ENCODE measurements at regions not wholly inside any gene's neighbourhood (a gene's known extent, or its start where the extent isn't known, plus 50 kb on each side); places are given as distances from the start of the nearest gene placed in this dataset.

GRCh38 chr5:3142261-3143027 is 391.0 kb upstream of the IRX2 start (continued):
- TF ChIP-seq FOXJ3 (CRISPR knock-in tag; IDR thresholded peaks at IDR 0.05), result no peak
- no peak for TF ChIP-seq ELF1 (IDR thresholded peaks at IDR 0.05)
- TF ChIP-seq IRF3 (IDR thresholded peaks at IDR 0.05; ENCODE audit: low read depth, low read length), result no peak
- no peak for TF ChIP-seq USF1 (IDR thresholded peaks at IDR 0.05; ENCODE audit: borderline replicate concordance, low read depth)
- no peak for TF ChIP-seq TCF12 (IDR thresholded peaks at IDR 0.05)
- TF ChIP-seq SMC3 (IDR thresholded peaks at IDR 0.05; ENCODE audit: low read depth, low read length), result no peak
- no peak for TF ChIP-seq YY1 (IDR thresholded peaks at IDR 0.05; ENCODE audit: low read depth)
- no peak for TF ChIP-seq EZH2phosphoT487 (IDR thresholded peaks at IDR 0.05; ENCODE audit: borderline replicate concordance, low read depth)
- TF ChIP-seq GATA2 (CRISPR knock-in tag; IDR thresholded peaks at IDR 0.05), result no peak

GRCh38 chr5:3140117-3140516 is 388.6 kb upstream of the IRX2 start:
- Histone ChIP-seq H3K4me2 (no peak overlapping the region), H3K9me2 (no peaks in the 10 kb centered on the region), H3K4me3 (ENCODE audit: low read depth in 2 of 2, low read length in 1 of 2) (no peak overlapping the region), H3K9me3 (no peaks in the 10 kb centered on the region), H2AFZ (ENCODE audit: low read depth) (no peak overlapping the region), H3K9ac (no peak overlapping the region), H3F3A (replicated peaks; ENCODE audit: insufficient read depth) (no peaks in the 10 kb centered on the region), H3K27ac (ENCODE audit: low read depth in 2 of 2, low read length in 1 of 2) (no peak overlapping the region), H3K27me3 (ENCODE audit: insufficient read depth) (no peaks in the 10 kb centered on the region; the same call in 1 of the 2 replicates), H3K36me3 (replicated peaks in 1 of 2; ENCODE audit: control insufficient read depth in 1 of 2, insufficient read depth in 2 of 2, low read length in 1 of 2) (no peaks in the 10 kb centered on the region), H3K4me1 (ENCODE audit: control insufficient read depth in 1 of 2, insufficient read depth in 2 of 2, low read depth in 1 of 2, low read length in 1 of 2) (no peaks in the 10 kb centered on the region), H4K20me1 (ENCODE audit: insufficient read depth) (no peaks in the 10 kb centered on the region), H3K79me2 (ENCODE audit: insufficient read depth) (no peaks in the 10 kb centered on the region)
- POLR2A ChIA-PET, result no interaction called here
- CTCF ChIA-PET, result no interaction called here
- WGBS (ENCODE audit: low lambda C conversion rate), result 0% methylated on average over 7 of the region's 7 CpGs
- TF ChIP-seq USF1 (IDR thresholded peaks at IDR 0.05; ENCODE audit: borderline replicate concordance, low read depth) (no peak), TAF1 (IDR thresholded peaks at IDR 0.05; ENCODE audit: borderline replicate concordance, low read depth, low read length) (no peak), RFX5 (IDR thresholded peaks at IDR 0.05; ENCODE audit: low read length) (no peak), EP300 (IDR thresholded peaks at IDR 0.05; ENCODE audit: borderline replicate concordance in 1 of 2, low read depth in 1 of 2, low read length in 1 of 2) (no peak), TEAD4 (IDR thresholded peaks at IDR 0.05; ENCODE audit: borderline replicate concordance, insufficient read depth) (no peak), ELF1 (IDR thresholded peaks at IDR 0.05) (no peak), SMC3 (IDR thresholded peaks at IDR 0.05; ENCODE audit: low read depth, low read length) (no peak), FOSL2 (IDR thresholded peaks at IDR 0.05; ENCODE audit: borderline replicate concordance, low read depth) (no peak), CTCF (IDR thresholded peaks at IDR 0.05) (no peak), NFIC (IDR thresholded peaks at IDR 0.05; ENCODE audit: borderline replicate concordance) (no peak), TCF12 (IDR thresholded peaks at IDR 0.05) (no peak), NRF1 (IDR thresholded peaks at IDR 0.05; ENCODE audit: low read depth, low read length) (no peak), MXI1 (IDR thresholded peaks at IDR 0.05; ENCODE audit: low read depth, low read length) (no peak), GABPA (IDR thresholded peaks at IDR 0.05; ENCODE audit: low read depth) (no peak), RXRA (IDR thresholded peaks at IDR 0.05; ENCODE audit: borderline replicate concordance, low read depth) (no peak), GATA2 (CRISPR knock-in tag; IDR thresholded peaks at IDR 0.05) (no peak)
- DNase-seq, result no peak
